CD4-positive, alpha-beta T cell (primary cell): ENCODE measurements at regions not wholly inside any gene's neighbourhood (a gene's known extent, or its start where the extent isn't known, plus 50 kb on each side); places are given as distances from the start of the nearest gene placed in this dataset.

Source experiments
- ATAC-seq: fragments of 200-7000 bp; cut with Tn5 transposase; one replicate; pipeline ENCODE4 v1.10.0; 2022; ENCODE audit warnings: mild to moderate bottlenecking; ENCODE audit not compliant: poor library complexity
- CTCF ChIA-PET: fragments of 350-600 bp; sonication (Branson Sonifier 250); formaldehyde crosslinking; loops from one replicate; lab custom pipeline; 2021; ENCODE audit warnings: antibody characterized with exemption, inconsistent platforms; lab: Charles Lee
- POLR2A ChIA-PET: fragments of 350-600 bp; sonication (Branson Sonifier 250); formaldehyde crosslinking; loops from one replicate; lab custom pipeline; 2021; ENCODE audit warnings: antibody characterized with exemption, inconsistent platforms; lab: Charles Lee
- DNase-seq, 14 experiments: peaks; one replicate each; pipeline ENCODE4 v3.0.0-alpha.2; 2013 to 2020; ENCODE audit warnings: mixed read lengths in 2 of 14
- H3K27ac ChIP-seq, 2 donors: one replicate each; pipeline versions ENCODE4 v1.5.1 to v1.7.0; 2013; ENCODE audit warnings: low read length in 2 of 2, low read depth in 1 of 2, mild to moderate bottlenecking in 1 of 2
- H3K27me3 ChIP-seq, 2 experiments: 1 replicate in 1 of 2; 2 replicates in 1 of 2; pipeline versions ENCODE4 v1.6.1 to v1.7.0; 2013; ENCODE audit warnings: low read length in 2 of 2, control low read depth in 1 of 2, mild to moderate bottlenecking in 1 of 2, moderate library complexity in 1 of 2; ENCODE audit not compliant: insufficient read depth in 2 of 2, control insufficient read depth in 1 of 2
- H3K36me3 ChIP-seq: one replicate; pipeline ENCODE4 v1.6.1; 2013; ENCODE audit warnings: low read length, control low read depth; ENCODE audit not compliant: insufficient read depth
- H3K4me1 ChIP-seq: one replicate; pipeline ENCODE4 v1.6.1; 2013; ENCODE audit warnings: low read length, control low read depth; ENCODE audit not compliant: insufficient read depth
- H3K4me3 ChIP-seq: one replicate; pipeline ENCODE4 v1.5.1; 2013; ENCODE audit warnings: mild to moderate bottlenecking, low read length, moderate library complexity
- H3K9me3 ChIP-seq, 2 experiments: 1 replicate in 1 of 2; 2 replicates in 1 of 2; pipeline versions ENCODE4 v1.6.1 to v1.7.0; 2013; ENCODE audit warnings: low read length in 2 of 2, mild to moderate bottlenecking in 2 of 2, control low read depth in 1 of 2, moderate library complexity in 1 of 2; ENCODE audit not compliant: control insufficient read depth in 1 of 2, insufficient read depth in 1 of 2
- H3K27ac Mint-ChIP-seq: one replicate; pipeline ENCODE4 v1.8.0; 2020; ENCODE audit warnings: mixed read lengths
- H3K27me3 Mint-ChIP-seq: one replicate; pipeline ENCODE4 v1.8.0; 2021; ENCODE audit warnings: mixed read lengths
- H3K36me3 Mint-ChIP-seq: one replicate; pipeline ENCODE4 v1.8.0; 2021; ENCODE audit warnings: low read depth, mixed read lengths
- H3K4me1 Mint-ChIP-seq: one replicate; pipeline ENCODE4 v1.8.0; 2021; ENCODE audit warnings: low read depth, mixed read lengths
- H3K4me3 Mint-ChIP-seq: one replicate; pipeline ENCODE4 v1.8.0; 2020; ENCODE audit warnings: mild to moderate bottlenecking, mixed read lengths
- H3K9me3 Mint-ChIP-seq: one replicate; pipeline ENCODE4 v1.8.0; 2020; ENCODE audit warnings: mixed read lengths
- intact Hi-C, 2 experiments: fragments of 100-400 bp; cut with DNase I in 1 of 2; cut with micrococcal nuclease in 1 of 2; formaldehyde crosslinking; loops; one replicate each; pipeline versions ENCODE4 v1.15.1 to v1.9.0; 2023 to 2025; cut with DNase I, micrococcal nuclease
- TF ChIP-seq, protein P1 (sequence below): fragments of 200-600 bp; IDR thresholded peaks from one replicate; pipeline ENCODE4 v1.8.0; 2022; ENCODE audit warnings: antibody characterized with exemption, mild to moderate bottlenecking

DNA sequence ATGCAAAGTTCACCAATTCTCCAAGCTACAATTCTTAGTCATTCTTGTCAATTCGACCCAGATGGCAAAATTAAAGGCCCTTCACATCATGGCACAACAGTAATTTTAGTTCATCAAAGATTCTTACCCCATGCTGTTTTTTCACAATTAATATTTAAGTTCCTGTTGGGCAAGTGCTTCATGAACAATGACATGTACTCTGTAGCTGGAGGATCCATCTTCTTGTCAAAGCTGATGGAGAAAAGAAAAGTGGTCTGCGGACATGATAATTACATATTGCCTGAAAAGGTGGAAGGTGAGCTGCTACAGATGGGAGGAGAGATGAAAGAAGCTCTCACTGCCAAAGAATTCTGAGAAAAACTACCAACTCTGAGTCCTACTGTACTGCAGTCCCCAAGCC is 1370.3 kb upstream of the SLC10A2 start:
- no peak for DNase-seq
- no peaks in the 10 kb centered on the region for H3K27me3 Mint-ChIP-seq
- Histone ChIP-seq H3K4me1 (no peaks in the 10 kb centered on the region), H3K9me3 (no peaks in the 10 kb centered on the region), H3K36me3 (no peaks in the 10 kb centered on the region), H3K27ac (no peak overlapping the region), H3K4me3 (no peak overlapping the region), H3K27me3 (no peaks in the 10 kb centered on the region)
- CTCF ChIA-PET, result no interaction called here
- ATAC-seq, result no peak
- intact Hi-C loops, result no loop called here
- no peak overlapping the region for H3K4me3 Mint-ChIP-seq
- TF ChIP-seq, protein P1, sequence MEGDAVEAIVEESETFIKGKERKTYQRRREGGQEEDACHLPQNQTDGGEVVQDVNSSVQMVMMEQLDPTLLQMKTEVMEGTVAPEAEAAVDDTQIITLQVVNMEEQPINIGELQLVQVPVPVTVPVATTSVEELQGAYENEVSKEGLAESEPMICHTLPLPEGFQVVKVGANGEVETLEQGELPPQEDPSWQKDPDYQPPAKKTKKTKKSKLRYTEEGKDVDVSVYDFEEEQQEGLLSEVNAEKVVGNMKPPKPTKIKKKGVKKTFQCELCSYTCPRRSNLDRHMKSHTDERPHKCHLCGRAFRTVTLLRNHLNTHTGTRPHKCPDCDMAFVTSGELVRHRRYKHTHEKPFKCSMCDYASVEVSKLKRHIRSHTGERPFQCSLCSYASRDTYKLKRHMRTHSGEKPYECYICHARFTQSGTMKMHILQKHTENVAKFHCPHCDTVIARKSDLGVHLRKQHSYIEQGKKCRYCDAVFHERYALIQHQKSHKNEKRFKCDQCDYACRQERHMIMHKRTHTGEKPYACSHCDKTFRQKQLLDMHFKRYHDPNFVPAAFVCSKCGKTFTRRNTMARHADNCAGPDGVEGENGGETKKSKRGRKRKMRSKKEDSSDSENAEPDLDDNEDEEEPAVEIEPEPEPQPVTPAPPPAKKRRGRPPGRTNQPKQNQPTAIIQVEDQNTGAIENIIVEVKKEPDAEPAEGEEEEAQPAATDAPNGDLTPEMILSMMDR, result no peak
- no peaks in the 10 kb centered on the region for H3K9me3 Mint-ChIP-seq
- H3K4me1 Mint-ChIP-seq, result no peaks in the 10 kb centered on the region
- H3K36me3 Mint-ChIP-seq, result no peaks in the 10 kb centered on the region
- no peak overlapping the region for H3K27ac Mint-ChIP-seq
- POLR2A ChIA-PET, result no interaction called here

DNA sequence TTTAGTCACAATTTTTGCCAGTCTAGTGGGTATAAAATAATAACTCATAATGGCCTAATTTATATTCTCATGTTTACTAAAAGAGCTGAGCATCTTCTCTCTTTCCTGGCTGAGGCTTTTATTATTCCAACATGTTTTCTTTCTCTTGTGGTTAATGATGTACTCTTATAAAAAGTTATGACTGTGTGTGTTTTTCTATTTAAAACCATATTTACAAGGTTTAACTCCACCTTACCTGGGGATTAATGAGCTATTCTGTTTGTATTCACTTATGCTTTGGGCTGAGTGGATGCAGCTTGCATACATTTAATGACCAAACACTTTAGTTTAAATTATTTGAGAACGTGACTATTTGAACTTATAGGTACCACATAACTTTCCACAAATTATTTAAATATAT is 1365.7 kb upstream of the SLC10A2 start:
- ChIA-PET POLR2A (no interaction called here), CTCF (interaction anchor here (1.3 kb wide), 1 partner anchor 110 kb away, joined by 3 read pairs; no protein-coding TSS in a partner anchor)
- Histone ChIP-seq H3K27ac (no peak overlapping the region), H3K4me3 (no peak overlapping the region), H3K36me3 (no peaks in the 10 kb centered on the region), H3K9me3 (peaks cover 0 to 3% of the 10 kb centered on the region in 2 experiments), H3K4me1 (no peaks in the 10 kb centered on the region), H3K27me3 (no peaks in the 10 kb centered on the region)
- intact Hi-C loops, result no loop called here
- TF ChIP-seq, protein P1, result no peak
- Mint-ChIP-seq H3K36me3 (no peaks in the 10 kb centered on the region), H3K4me1 (no peaks in the 10 kb centered on the region), H3K4me3 (no peak overlapping the region), H3K27ac (no peak overlapping the region), H3K27me3 (no peaks in the 10 kb centered on the region), H3K9me3 (peaks cover 2% of the 10 kb centered on the region)
- DNase-seq (no peak), ATAC-seq (no peak)

DNA sequence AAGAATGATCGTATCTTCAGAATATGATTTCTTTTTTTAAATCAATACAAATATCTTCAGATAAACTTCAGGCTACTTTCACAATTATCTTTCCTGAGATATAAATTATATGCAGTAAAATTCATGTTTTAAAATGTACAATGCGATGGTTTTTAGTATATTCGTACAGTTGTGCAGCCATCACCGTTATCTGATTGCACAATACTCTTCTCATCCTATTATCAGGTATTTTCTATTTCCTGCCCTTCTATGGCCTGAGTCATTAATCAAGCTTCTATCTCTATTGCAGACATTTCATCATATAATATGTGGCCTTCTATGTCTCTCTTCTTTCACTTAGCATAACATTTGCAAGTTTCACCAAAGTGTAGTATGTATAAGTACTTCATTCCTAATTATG is 1360.2 kb upstream of the SLC10A2 start:
- no peaks in the 10 kb centered on the region for H3K27me3 ChIP-seq
- no peaks in the 10 kb centered on the region for H3K4me1 ChIP-seq
- H3K4me3 ChIP-seq, result no peak overlapping the region
- ChIA-PET POLR2A (no interaction called here), CTCF (no interaction called here)
- H3K27ac Mint-ChIP-seq, result no peak overlapping the region
- ATAC-seq, result no peak
- no peaks in the 10 kb centered on the region for H3K36me3 ChIP-seq
- no peaks in the 10 kb centered on the region for H3K27me3 Mint-ChIP-seq
- no peak for DNase-seq
- H3K4me3 Mint-ChIP-seq, result no peak overlapping the region
- no peaks in the 10 kb centered on the region for H3K36me3 Mint-ChIP-seq
- intact Hi-C loops, result no loop called here
- H3K9me3 ChIP-seq, result peaks cover 0 to 9% of the 10 kb centered on the region in 2 experiments
- peaks cover 2% of the 10 kb centered on the region for H3K9me3 Mint-ChIP-seq
- H3K4me1 Mint-ChIP-seq, result no peaks in the 10 kb centered on the region
- no peak overlapping the region for H3K27ac ChIP-seq
- TF ChIP-seq, protein P1, result no peak
